ENCODE measurements at regions not wholly inside any gene's neighbourhood (a gene's known extent, or its start where the extent isn't known, plus 50 kb on each side); places are given as distances from the start of the nearest gene placed in this dataset.

- TF ChIP-seq, protein P1, sequence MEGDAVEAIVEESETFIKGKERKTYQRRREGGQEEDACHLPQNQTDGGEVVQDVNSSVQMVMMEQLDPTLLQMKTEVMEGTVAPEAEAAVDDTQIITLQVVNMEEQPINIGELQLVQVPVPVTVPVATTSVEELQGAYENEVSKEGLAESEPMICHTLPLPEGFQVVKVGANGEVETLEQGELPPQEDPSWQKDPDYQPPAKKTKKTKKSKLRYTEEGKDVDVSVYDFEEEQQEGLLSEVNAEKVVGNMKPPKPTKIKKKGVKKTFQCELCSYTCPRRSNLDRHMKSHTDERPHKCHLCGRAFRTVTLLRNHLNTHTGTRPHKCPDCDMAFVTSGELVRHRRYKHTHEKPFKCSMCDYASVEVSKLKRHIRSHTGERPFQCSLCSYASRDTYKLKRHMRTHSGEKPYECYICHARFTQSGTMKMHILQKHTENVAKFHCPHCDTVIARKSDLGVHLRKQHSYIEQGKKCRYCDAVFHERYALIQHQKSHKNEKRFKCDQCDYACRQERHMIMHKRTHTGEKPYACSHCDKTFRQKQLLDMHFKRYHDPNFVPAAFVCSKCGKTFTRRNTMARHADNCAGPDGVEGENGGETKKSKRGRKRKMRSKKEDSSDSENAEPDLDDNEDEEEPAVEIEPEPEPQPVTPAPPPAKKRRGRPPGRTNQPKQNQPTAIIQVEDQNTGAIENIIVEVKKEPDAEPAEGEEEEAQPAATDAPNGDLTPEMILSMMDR (conservative IDR thresholded peaks at IDR 0.05; ENCODE audit: low read depth in 2 of 2), result no peak
- TF ChIP-seq CREB1 (CRISPR knock-in tag; IDR thresholded peaks at IDR 0.05; ENCODE audit: low read depth) (no peak), POLR2AphosphoS5 (IDR thresholded peaks at IDR 0.05; ENCODE audit: low read depth) (no peak)
Measured at GRCh38 chr9:118336943-118337330, 632.7 kb downstream of the TLR4 start.

Data from GM23338 (cell line).